Esophagus squamous epithelium (tissue), 5 donors: ENCODE measurements at regions not wholly inside any gene's neighbourhood (a gene's known extent, or its start where the extent isn't known, plus 50 kb on each side); places are given as distances from the start of the nearest gene placed in this dataset.

Experiments
- DNase-seq: peaks from one replicate; lab custom pipeline; 2025; lab: John Stamatoyannopoulos, UW
- H3K27ac ChIP-seq, 4 donors: fragments of 200-600 bp; sonication (generic); one replicate each; pipeline ENCODE4 v1.5.1; 2016 to 2019; ENCODE audit warnings: mild to moderate bottlenecking in 1 of 4
- H3K27me3 ChIP-seq, 4 donors: fragments of 200-600 bp; sonication (generic); 1 replicate in 3 of 4; 2 replicates in 1 of 4; pipeline versions ENCODE4 v1.5.1 to v1.6.0; 2017 to 2021; ENCODE audit warnings: antibody characterized with exemption in 1 of 4
- H3K36me3 ChIP-seq, 3 donors: fragments of 200-600 bp; sonication (generic); one replicate each; pipeline ENCODE4 v1.5.1; 2016 to 2019
- H3K4me1 ChIP-seq, 3 donors: fragments of 200-600 bp; sonication (generic); one replicate each; pipeline ENCODE4 v1.5.1; 2017 to 2019
- H3K4me3 ChIP-seq, 4 donors: fragments of 200-600 bp; sonication (generic); 1 replicate in 3 of 4; 2 replicates in 1 of 4; pipeline ENCODE4 v1.5.1; 2016 to 2019; ENCODE audit warnings: mild to moderate bottlenecking in 2 of 4, moderate library complexity in 1 of 4
- H3K9me3 ChIP-seq, 3 donors: fragments of 200-600 bp; sonication (generic); one replicate each; pipeline ENCODE4 v1.5.1; 2016 to 2019
- POLR2A ChIP-seq, 4 donors: fragments of 450-650 bp; IDR thresholded peaks; one replicate each; pipeline ENCODE4 v1.6.1; 2017; ENCODE audit warnings: antibody characterized with exemption in 4 of 4, mild to moderate bottlenecking in 4 of 4, moderate library complexity in 3 of 4
- WGBS, 2 donors: methylation state at CpG; one replicate each; pipeline ENCODE4 v1.1.5; 2018; 5-methylcytosine and 5-hydroxymethylcytosine counted together
- intact Hi-C: fragments of 100-400 bp; cut with DNase I; formaldehyde crosslinking; loops from one replicate; pipeline ENCODE4 v1.15.0; 2022
- TF ChIP-seq, protein P1 (sequence below), 6 experiments: fragments of 450-650 bp in 4 of 6; fragments of 200-600 bp in 2 of 6; sonication (generic) in 2 of 6; IDR thresholded peaks; one replicate each; pipeline ENCODE4 v1.5.1; 2016 to 2019; ENCODE audit warnings: antibody characterized with exemption in 6 of 6, mild to moderate bottlenecking in 4 of 6, moderate library complexity in 4 of 6
- donor health status: DM: yes; HTN: yes; CAD: no.

DNA sequence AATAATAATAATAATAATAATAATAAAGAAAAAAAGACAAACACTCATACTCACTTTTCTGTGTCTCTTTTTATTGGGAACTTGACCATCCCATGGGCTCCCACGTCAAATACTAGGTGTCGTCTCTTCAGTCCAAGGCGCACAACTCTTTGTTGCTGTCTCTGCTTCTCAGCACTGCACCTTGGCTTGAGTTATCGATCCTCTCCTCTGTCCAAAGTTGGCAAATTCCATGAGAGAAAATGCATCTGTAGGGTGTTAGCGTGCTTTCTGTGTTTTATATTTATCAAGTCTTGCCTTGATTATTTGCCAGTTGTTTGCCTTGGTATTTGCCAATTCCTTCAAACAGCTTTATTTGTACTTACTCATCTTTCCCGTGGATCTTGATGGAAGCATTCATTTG is 653.7 kb downstream of the CDH18 start:
- 47 to 54% methylated on average over 6 of the region's 6 CpGs for WGBS, 2 donors
- no peaks in the 10 kb centered on the region for H3K36me3 ChIP-seq
- no peaks in the 10 kb centered on the region for H3K27me3 ChIP-seq
- H3K4me1 ChIP-seq, result no peaks in the 10 kb centered on the region
- peaks cover 0 to 6% (median 0%) of the 10 kb centered on the region in 3 donors for H3K9me3 ChIP-seq
- intact Hi-C loops, result no loop called here
- no peak for DNase-seq
- no peak overlapping the region for H3K27ac ChIP-seq
- no peak overlapping the region for H3K4me3 ChIP-seq
- TF ChIP-seq POLR2A (IDR thresholded peaks at IDR 0.05), result no peak
- TF ChIP-seq, protein P1, sequence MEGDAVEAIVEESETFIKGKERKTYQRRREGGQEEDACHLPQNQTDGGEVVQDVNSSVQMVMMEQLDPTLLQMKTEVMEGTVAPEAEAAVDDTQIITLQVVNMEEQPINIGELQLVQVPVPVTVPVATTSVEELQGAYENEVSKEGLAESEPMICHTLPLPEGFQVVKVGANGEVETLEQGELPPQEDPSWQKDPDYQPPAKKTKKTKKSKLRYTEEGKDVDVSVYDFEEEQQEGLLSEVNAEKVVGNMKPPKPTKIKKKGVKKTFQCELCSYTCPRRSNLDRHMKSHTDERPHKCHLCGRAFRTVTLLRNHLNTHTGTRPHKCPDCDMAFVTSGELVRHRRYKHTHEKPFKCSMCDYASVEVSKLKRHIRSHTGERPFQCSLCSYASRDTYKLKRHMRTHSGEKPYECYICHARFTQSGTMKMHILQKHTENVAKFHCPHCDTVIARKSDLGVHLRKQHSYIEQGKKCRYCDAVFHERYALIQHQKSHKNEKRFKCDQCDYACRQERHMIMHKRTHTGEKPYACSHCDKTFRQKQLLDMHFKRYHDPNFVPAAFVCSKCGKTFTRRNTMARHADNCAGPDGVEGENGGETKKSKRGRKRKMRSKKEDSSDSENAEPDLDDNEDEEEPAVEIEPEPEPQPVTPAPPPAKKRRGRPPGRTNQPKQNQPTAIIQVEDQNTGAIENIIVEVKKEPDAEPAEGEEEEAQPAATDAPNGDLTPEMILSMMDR (IDR thresholded peaks at IDR 0.05), result no peak

- 70 to 82% methylated on average over 1 of the region's 1 CpG for WGBS, 2 donors
- peaks cover 0 to 3% (median 0%) of the 10 kb centered on the region in 3 donors for H3K9me3 ChIP-seq
- H3K27me3 ChIP-seq, result no peaks in the 10 kb centered on the region
- H3K4me1 ChIP-seq, result no peaks in the 10 kb centered on the region
- DNase-seq, result no peak
- intact Hi-C loops, result no loop called here
- H3K27ac ChIP-seq, result no peak overlapping the region
- no peak overlapping the region for H3K4me3 ChIP-seq
- TF ChIP-seq, protein P1 (IDR thresholded peaks at IDR 0.05), result no peak
- TF ChIP-seq POLR2A (IDR thresholded peaks at IDR 0.05), result no peak
- no peaks in the 10 kb centered on the region for H3K36me3 ChIP-seq
These were observed 645.1 kb downstream of the CDH18 start for GRCh38 chr5:19342942-19343341.

DNA sequence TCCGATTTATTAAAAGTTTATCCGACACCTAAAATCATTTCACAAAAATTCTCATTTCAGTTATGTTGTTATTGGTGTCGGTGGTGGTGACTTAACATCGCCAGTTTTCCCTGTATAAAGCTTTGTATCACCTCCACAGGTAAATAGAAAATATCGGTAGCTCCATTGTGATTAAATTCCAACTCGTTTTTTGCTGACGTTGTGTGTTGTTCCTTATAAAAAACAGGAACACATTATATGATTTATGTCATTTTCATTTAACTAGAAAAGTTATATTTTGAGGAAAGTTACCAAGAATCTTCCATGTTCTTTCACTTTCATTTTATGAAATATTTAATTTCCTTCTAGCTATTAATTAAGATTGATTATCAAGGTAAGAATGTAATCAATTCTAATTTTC is 635.9 kb downstream of the CDH18 start:
- no peaks in the 10 kb centered on the region for H3K27me3 ChIP-seq
- H3K36me3 ChIP-seq, result no peaks in the 10 kb centered on the region
- no peak overlapping the region for H3K27ac ChIP-seq
- TF ChIP-seq, protein P1 (IDR thresholded peaks at IDR 0.05), result no peak
- TF ChIP-seq POLR2A (IDR thresholded peaks at IDR 0.05), result no peak
- H3K4me1 ChIP-seq, result no peaks in the 10 kb centered on the region
- no peak for DNase-seq
- H3K9me3 ChIP-seq, result no peaks in the 10 kb centered on the region
- intact Hi-C loops, result no loop called here
- WGBS, 2 donors, result 84 to 91% methylated on average over 7 of the region's 7 CpGs
- H3K4me3 ChIP-seq, result no peak overlapping the region

- Histone ChIP-seq H3K27me3 (no peaks in the 10 kb centered on the region), H3K27ac (no peak overlapping the region), H3K4me3 (no peak overlapping the region), H3K36me3 (no peaks in the 10 kb centered on the region), H3K4me1 (no peaks in the 10 kb centered on the region), H3K9me3 (no peaks in the 10 kb centered on the region)
- 71 to 84% methylated on average over 3 of the region's 3 CpGs for WGBS, 2 donors
- no peak for DNase-seq
- TF ChIP-seq, protein P1 (IDR thresholded peaks at IDR 0.05), result no peak
- TF ChIP-seq POLR2A (IDR thresholded peaks at IDR 0.05), result no peak
- intact Hi-C loops, result no loop called here
These were observed 619.0 kb downstream of the CDH18 start for GRCh38 chr5:19369048-19369447.

DNA sequence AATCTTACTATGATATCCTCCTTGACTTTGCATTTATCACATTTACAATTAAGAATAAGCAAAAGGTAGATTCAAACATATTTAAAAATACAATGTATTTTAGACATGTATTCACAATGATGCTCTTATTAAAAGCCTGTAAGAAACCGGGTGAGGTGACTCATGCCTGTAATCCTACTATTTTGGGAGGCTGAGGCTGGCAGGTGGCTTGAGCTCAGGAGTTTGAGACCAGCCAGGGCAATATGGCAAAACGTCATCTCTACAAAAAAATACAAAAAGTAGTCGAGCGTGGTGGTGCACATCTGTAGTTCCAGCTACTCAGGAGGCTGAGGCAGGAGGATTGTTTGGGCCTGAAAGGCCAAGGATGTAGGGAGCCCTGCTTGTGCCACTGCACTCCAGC is 618.4 kb downstream of the CDH18 start:
- no peaks in the 10 kb centered on the region for H3K27me3 ChIP-seq
- DNase-seq, result no peak
- no peaks in the 10 kb centered on the region for H3K9me3 ChIP-seq
- no peak overlapping the region for H3K27ac ChIP-seq
- no peak for TF ChIP-seq POLR2A (IDR thresholded peaks at IDR 0.05)
- TF ChIP-seq, protein P1 (IDR thresholded peaks at IDR 0.05), result no peak
- intact Hi-C loops, result no loop called here
- H3K36me3 ChIP-seq, result no peaks in the 10 kb centered on the region
- H3K4me1 ChIP-seq, result no peaks in the 10 kb centered on the region
- no peak overlapping the region for H3K4me3 ChIP-seq
- 65 to 78% methylated on average over 4 of the region's 4 CpGs for WGBS, 2 donors
